Ascending aorta (tissue), 2 donors: ENCODE measurements at regions not wholly inside any gene's neighbourhood (a gene's known extent, or its start where the extent isn't known, plus 50 kb on each side); places are given as distances from the start of the nearest gene placed in this dataset.

Experiments
- DNase-seq, 2 donors: peaks; one replicate each; pipeline ENCODE4 v3.0.0-alpha.2; 2019; ENCODE audit warnings: low spot score in 2 of 2
- H3K27ac ChIP-seq, 2 donors: fragments of 200-600 bp; sonication (generic); one replicate each; pipeline ENCODE4 v1.5.1; 2016 to 2017; ENCODE audit warnings: mild to moderate bottlenecking in 1 of 2
- H3K27me3 ChIP-seq: fragments of 200-600 bp; sonication (generic); one replicate; pipeline ENCODE4 v1.5.1; 2017
- H3K36me3 ChIP-seq, 2 donors: fragments of 200-600 bp; sonication (generic); one replicate each; pipeline ENCODE4 v1.5.1; 2016
- H3K4me1 ChIP-seq, 2 donors: fragments of 200-600 bp; sonication (generic); one replicate each; pipeline ENCODE4 v1.5.1; 2016 to 2017; ENCODE audit warnings: mild to moderate bottlenecking in 1 of 2
- H3K4me3 ChIP-seq, 2 donors: fragments of 200-600 bp; sonication (generic); one replicate each; pipeline ENCODE4 v1.5.1; 2016 to 2017; ENCODE audit warnings: mild to moderate bottlenecking in 1 of 2
- H3K9me3 ChIP-seq, 2 donors: fragments of 200-600 bp; sonication (generic); one replicate each; pipeline ENCODE4 v1.5.1; 2016
- CTCF ChIP-seq, 3 experiments: fragments of 200-600 bp in 2 of 3; fragments of 450-650 bp in 1 of 3; sonication (generic) in 2 of 3; IDR thresholded peaks; one replicate each; pipeline ENCODE4 v1.5.1; 2016 to 2019; ENCODE audit warnings: antibody characterized with exemption in 3 of 3, mild to moderate bottlenecking in 1 of 3, moderate library complexity in 1 of 3
- intact Hi-C: fragments of 100-400 bp; cut with DNase I; formaldehyde crosslinking; loops from one replicate; pipeline ENCODE4 v1.15.1; 2023

- DNase-seq: no peak
- intact Hi-C loops: no loop called here
- Histone ChIP-seq H3K27ac (no peak overlapping the region), H3K4me1 (no peaks in the 10 kb centered on the region), H3K4me3 (no peak overlapping the region), H3K27me3 (no peaks in the 10 kb centered on the region), H3K36me3 (no peaks in the 10 kb centered on the region), H3K9me3 (no peaks in the 10 kb centered on the region)
- no peak for TF ChIP-seq CTCF (IDR thresholded peaks at IDR 0.05)
Measured at GRCh38 chr1:216824511-216824910, 101.3 kb upstream of the ESRRG start.

GRCh38 chr1:216823731-216824130 lies 100.5 kb upstream of the ESRRG start:
- no peaks in the 10 kb centered on the region for H3K36me3 ChIP-seq
- no peak overlapping the region for H3K4me3 ChIP-seq
- intact Hi-C loops: no loop called here
- no peak overlapping the region for H3K27ac ChIP-seq
- no peak for DNase-seq
- no peak for TF ChIP-seq CTCF (IDR thresholded peaks at IDR 0.05)
- H3K9me3 ChIP-seq: no peaks in the 10 kb centered on the region
- H3K27me3 ChIP-seq: no peaks in the 10 kb centered on the region
- no peaks in the 10 kb centered on the region for H3K4me1 ChIP-seq

GRCh38 chr1:216822480-216822879 lies 99.3 kb upstream of the ESRRG start:
- DNase-seq: no peak
- no peak for TF ChIP-seq CTCF (IDR thresholded peaks at IDR 0.05)
- intact Hi-C loops: no loop called here
- Histone ChIP-seq H3K27ac (no peak overlapping the region), H3K36me3 (no peaks in the 10 kb centered on the region), H3K4me3 (no peak overlapping the region), H3K4me1 (no peaks in the 10 kb centered on the region), H3K9me3 (no peaks in the 10 kb centered on the region), H3K27me3 (no peaks in the 10 kb centered on the region)

- intact Hi-C loops: no loop called here
- no peaks in the 10 kb centered on the region for H3K4me1 ChIP-seq
- no peak for TF ChIP-seq CTCF (IDR thresholded peaks at IDR 0.05)
- H3K9me3 ChIP-seq: no peaks in the 10 kb centered on the region
- no peaks in the 10 kb centered on the region for H3K27me3 ChIP-seq
- no peak overlapping the region for H3K4me3 ChIP-seq
- H3K36me3 ChIP-seq: no peaks in the 10 kb centered on the region
- DNase-seq: no peak
- no peak overlapping the region for H3K27ac ChIP-seq
Measured at GRCh38 chr1:216820345-216820744, 97.1 kb upstream of the ESRRG start.

GRCh38 chr1:216818284-216818683 lies 95.1 kb upstream of the ESRRG start:
- no peak for TF ChIP-seq CTCF (IDR thresholded peaks at IDR 0.05)
- Histone ChIP-seq H3K27ac (no peak overlapping the region), H3K27me3 (no peaks in the 10 kb centered on the region), H3K4me1 (no peaks in the 10 kb centered on the region), H3K36me3 (no peaks in the 10 kb centered on the region), H3K9me3 (no peaks in the 10 kb centered on the region), H3K4me3 (no peak overlapping the region)
- no peak for DNase-seq
- intact Hi-C loops: no loop called here
